Skeletal muscle tissue (tissue), 3 donors: ENCODE measurements at regions not wholly inside any gene's neighbourhood (a gene's known extent, or its start where the extent isn't known, plus 50 kb on each side); places are given as distances from the start of the nearest gene placed in this dataset.

Experiments
- H3K27ac ChIP-seq: one replicate; pipeline ENCODE4 v1.7.0; 2013; ENCODE audit warnings: mild to moderate bottlenecking, low read depth, low read length, inconsistent platforms
- H3K27me3 ChIP-seq, 3 donors: one replicate each; pipeline ENCODE4 v1.7.0; 2013; ENCODE audit warnings: low read length in 3 of 3; ENCODE audit not compliant: control insufficient read depth in 3 of 3, insufficient read depth in 3 of 3
- H3K36me3 ChIP-seq, 3 donors: one replicate each; pipeline ENCODE4 v1.7.0; 2013; ENCODE audit warnings: low read length in 3 of 3; ENCODE audit not compliant: control insufficient read depth in 3 of 3, insufficient read depth in 3 of 3
- H3K4me1 ChIP-seq, 3 donors: one replicate each; pipeline ENCODE4 v1.7.0; 2013; ENCODE audit warnings: low read length in 3 of 3, mild to moderate bottlenecking in 3 of 3; ENCODE audit not compliant: control insufficient read depth in 3 of 3, insufficient read depth in 3 of 3
- H3K4me3 ChIP-seq, 3 donors: one replicate each; pipeline ENCODE4 v1.7.0; 2013; ENCODE audit warnings: low read length in 3 of 3
- H3K9ac ChIP-seq, 3 donors: one replicate each; pipeline ENCODE4 v1.7.0; 2013; ENCODE audit warnings: low read length in 3 of 3, mild to moderate bottlenecking in 3 of 3, moderate library complexity in 2 of 3, low read depth in 1 of 3
- H3K9me3 ChIP-seq, 3 donors: one replicate each; pipeline ENCODE4 v1.7.0; 2013; ENCODE audit warnings: low read length in 3 of 3; ENCODE audit not compliant: control insufficient read depth in 3 of 3
- donor health status: Osteomylitis.

GRCh38 chr14:82549306-82549990 lies 1015.8 kb upstream of the SEL1L start:
- no peaks in the 10 kb centered on the region for H3K4me1 ChIP-seq
- H3K9ac ChIP-seq: no peak overlapping the region
- H3K4me3 ChIP-seq: no peak overlapping the region

DNA sequence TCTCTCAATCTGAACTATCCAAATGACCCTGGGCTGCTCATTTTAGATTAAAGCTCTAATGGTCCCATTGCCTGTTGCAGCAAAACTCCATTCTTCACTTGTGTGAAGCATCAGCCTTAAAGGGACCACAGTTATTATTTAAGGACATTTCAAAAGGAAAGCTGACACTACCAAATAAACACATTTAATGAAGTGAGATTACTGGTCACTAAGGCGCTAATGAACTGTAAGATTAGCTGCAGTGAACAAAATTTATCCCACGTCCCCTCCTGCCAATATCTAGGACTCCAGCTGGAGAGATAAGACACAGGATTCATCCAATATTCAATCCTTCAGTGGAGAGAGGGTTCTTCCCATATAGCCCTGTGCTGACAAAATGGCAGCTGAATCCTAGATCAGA lies 1029.2 kb upstream of the SEL1L start:
- Histone ChIP-seq H3K27me3 (no peaks in the 10 kb centered on the region), H3K4me1 (no peaks in the 10 kb centered on the region), H3K9me3 (no peaks in the 10 kb centered on the region), H3K9ac (no peak overlapping the region), H3K36me3 (no peaks in the 10 kb centered on the region), H3K4me3 (no peak overlapping the region), H3K27ac (no peak overlapping the region)

More at GRCh38 chr14:82549306-82549990, 1015.8 kb upstream of the SEL1L start:
- Histone ChIP-seq H3K27ac (no peak overlapping the region), H3K9me3 (no peaks in the 10 kb centered on the region), H3K27me3 (no peaks in the 10 kb centered on the region), H3K36me3 (no peaks in the 10 kb centered on the region)

DNA sequence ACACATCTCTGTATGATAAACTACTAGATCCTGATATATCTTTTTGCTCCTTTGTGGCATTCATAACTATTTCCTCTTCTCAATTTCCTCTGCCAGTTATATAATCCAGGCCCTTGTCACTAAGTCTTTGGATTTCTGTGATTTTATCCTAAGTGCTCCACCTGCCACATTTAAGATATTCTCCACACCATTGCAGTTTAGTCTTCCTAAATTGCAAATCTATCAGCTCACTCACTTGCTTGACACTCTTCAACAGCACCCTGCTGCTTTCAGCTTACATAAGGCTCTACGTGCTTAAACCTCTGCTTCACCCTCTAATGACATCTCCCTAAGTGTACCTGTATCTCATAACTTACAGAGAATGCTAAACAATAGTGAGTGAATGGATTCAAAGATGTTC lies 1032.2 kb upstream of the SEL1L start:
- Histone ChIP-seq H3K4me3 (no peak overlapping the region), H3K9ac (no peak overlapping the region), H3K27me3 (no peaks in the 10 kb centered on the region), H3K36me3 (no peaks in the 10 kb centered on the region), H3K27ac (no peak overlapping the region), H3K9me3 (no peaks in the 10 kb centered on the region), H3K4me1 (no peaks in the 10 kb centered on the region)

DNA sequence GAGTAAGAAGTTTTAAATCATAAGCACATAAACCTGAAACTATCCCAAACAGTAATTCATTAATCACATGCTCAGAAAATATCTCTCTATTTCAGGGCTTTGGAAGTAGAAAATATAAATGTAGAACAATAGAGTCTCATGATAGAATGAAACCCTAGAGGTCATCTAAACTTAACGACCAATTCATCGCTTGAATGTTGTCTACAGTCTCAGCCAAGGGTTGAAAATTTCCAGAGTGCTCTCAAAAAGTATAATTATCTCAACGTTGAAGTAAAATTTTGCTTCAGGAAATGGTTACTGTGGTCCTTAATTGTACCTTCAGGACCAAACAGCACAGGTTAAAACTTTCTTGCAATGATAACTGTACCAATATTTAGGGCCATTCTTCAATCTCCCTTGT lies 1053.6 kb upstream of the SEL1L start:
- H3K4me1 ChIP-seq: no peaks in the 10 kb centered on the region
- no peak overlapping the region for H3K27ac ChIP-seq
- H3K9ac ChIP-seq: no peak overlapping the region
- no peak overlapping the region for H3K4me3 ChIP-seq
- H3K9me3 ChIP-seq: no peaks in the 10 kb centered on the region
- H3K27me3 ChIP-seq: no peaks in the 10 kb centered on the region
- no peaks in the 10 kb centered on the region for H3K36me3 ChIP-seq

- Histone ChIP-seq H3K4me3 (no peak overlapping the region), H3K36me3 (no peaks in the 10 kb centered on the region)
These were observed 1061.8 kb upstream of the SEL1L start for GRCh38 chr14:82595466-82595865.

DNA sequence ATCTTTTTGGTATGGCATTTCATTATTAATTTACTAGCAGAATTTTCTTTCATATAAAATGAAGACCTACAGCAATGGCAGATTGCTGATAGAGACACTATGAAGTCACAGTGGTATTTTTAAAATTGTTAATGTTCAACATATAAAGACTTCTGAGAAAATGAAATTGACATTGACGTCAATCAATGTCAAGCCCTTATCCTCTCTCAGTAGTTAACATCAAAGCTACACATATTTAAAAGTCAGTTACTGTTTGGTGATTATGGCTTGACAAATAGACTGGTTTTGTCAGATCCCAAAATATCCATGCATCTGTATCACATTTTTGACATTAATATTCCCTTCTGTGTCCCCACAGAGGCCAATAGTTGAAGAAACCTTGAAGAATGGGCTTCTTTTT lies 1069.1 kb upstream of the SEL1L start:
- Histone ChIP-seq H3K9me3 (no peaks in the 10 kb centered on the region), H3K9ac (no peak overlapping the region), H3K4me1 (no peaks in the 10 kb centered on the region), H3K27me3 (no peaks in the 10 kb centered on the region), H3K36me3 (no peaks in the 10 kb centered on the region), H3K27ac (no peak overlapping the region), H3K4me3 (no peak overlapping the region)

More at GRCh38 chr14:82595466-82595865, 1061.8 kb upstream of the SEL1L start:
- H3K27me3 ChIP-seq: no peaks in the 10 kb centered on the region
- H3K9me3 ChIP-seq: no peaks in the 10 kb centered on the region
- no peak overlapping the region for H3K27ac ChIP-seq
- no peak overlapping the region for H3K9ac ChIP-seq
- H3K4me1 ChIP-seq: no peaks in the 10 kb centered on the region

DNA sequence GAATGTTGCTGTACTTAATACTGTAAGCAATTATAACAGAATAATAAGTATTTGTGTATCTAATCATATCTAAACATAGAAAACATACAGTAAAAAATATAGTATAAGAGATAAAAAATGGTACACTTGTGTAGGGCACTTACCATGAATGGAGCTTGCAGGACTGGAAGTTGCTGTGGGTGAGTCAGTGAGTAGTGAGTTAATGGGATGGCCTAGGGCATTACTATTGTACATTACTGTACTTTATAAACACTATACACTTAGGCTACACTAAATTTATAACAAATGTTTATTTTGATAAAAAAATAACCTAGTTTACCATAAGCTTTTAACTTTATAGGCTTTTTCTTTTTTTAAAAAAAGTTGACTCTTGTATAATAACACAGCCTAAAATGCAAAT lies 1071.2 kb upstream of the SEL1L start:
- H3K9ac ChIP-seq: no peak overlapping the region
- H3K27me3 ChIP-seq: no peaks in the 10 kb centered on the region
- no peaks in the 10 kb centered on the region for H3K9me3 ChIP-seq
- no peaks in the 10 kb centered on the region for H3K4me1 ChIP-seq
- no peaks in the 10 kb centered on the region for H3K36me3 ChIP-seq
- no peak overlapping the region for H3K4me3 ChIP-seq
- H3K27ac ChIP-seq: no peak overlapping the region

GRCh38 chr14:82621881-82622450 lies 1088.3 kb upstream of the SEL1L start:
- Histone ChIP-seq H3K9ac (no peak overlapping the region), H3K4me1 (no peaks in the 10 kb centered on the region), H3K9me3 (no peaks in the 10 kb centered on the region), H3K27ac (no peak overlapping the region), H3K36me3 (no peaks in the 10 kb centered on the region), H3K4me3 (no peak overlapping the region), H3K27me3 (no peaks in the 10 kb centered on the region)

- Histone ChIP-seq H3K9me3 (peaks cover 0 to 2% (median 0%) of the 10 kb centered on the region in 3 donors), H3K4me3 (no peak overlapping the region), H3K36me3 (no peaks in the 10 kb centered on the region), H3K4me1 (no peaks in the 10 kb centered on the region), H3K27me3 (no peaks in the 10 kb centered on the region), H3K27ac (no peak overlapping the region), H3K9ac (no peak overlapping the region)
These were observed 1092.8 kb upstream of the SEL1L start for GRCh38 chr14:82626156-82627066.

DNA sequence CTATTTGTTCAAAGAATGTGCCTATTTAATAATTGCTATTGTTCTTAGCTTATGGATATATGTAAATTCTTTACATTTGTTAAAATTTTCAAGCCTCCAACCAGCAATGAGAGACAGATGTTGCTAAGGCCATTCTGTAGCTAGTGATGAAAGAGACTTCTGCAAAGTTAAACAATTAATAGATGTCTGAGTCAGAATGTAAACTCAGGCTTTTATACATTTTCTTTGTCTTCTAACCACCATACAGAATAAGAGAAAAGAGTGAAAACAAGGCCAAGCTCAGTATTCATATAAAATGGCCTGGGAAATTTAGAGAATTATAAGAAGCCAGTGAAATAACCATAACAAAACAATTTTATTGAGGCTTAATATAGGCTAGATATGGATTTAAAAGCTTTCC lies 1102.3 kb upstream of the SEL1L start:
- Histone ChIP-seq H3K36me3 (no peaks in the 10 kb centered on the region), H3K27me3 (no peaks in the 10 kb centered on the region), H3K27ac (no peak overlapping the region), H3K9me3 (peaks cover 0 to 2% (median 0%) of the 10 kb centered on the region in 3 donors), H3K4me1 (no peaks in the 10 kb centered on the region), H3K9ac (no peak overlapping the region), H3K4me3 (no peak overlapping the region)
